CD14-positive monocyte (primary cell): ENCODE measurements at regions not wholly inside any gene's neighbourhood (a gene's known extent, or its start where the extent isn't known, plus 50 kb on each side); places are given as distances from the start of the nearest gene placed in this dataset.

ENCODE experiments used
- DNase-seq, 3 donors: peaks; one replicate each; pipeline ENCODE4 v3.0.0-alpha.2; 2011 to 2022
- H2AFZ ChIP-seq: 2 replicates; pipeline ENCODE4 v1.6.0; 2012; ENCODE audit warnings: mild to moderate bottlenecking, low read depth, low read length, inconsistent platforms; ENCODE audit not compliant: insufficient read depth, poor library complexity, severe bottlenecking
- H3K27ac ChIP-seq, 2 donors: 1 replicate in 1 of 2; 2 replicates in 1 of 2; pipeline ENCODE4 v1.5.1; 2012 to 2013; ENCODE audit warnings: low read length in 2 of 2, control low read depth in 1 of 2, inconsistent platforms in 1 of 2, low read depth in 1 of 2, mild to moderate bottlenecking in 1 of 2
- H3K27me3 ChIP-seq, 2 donors: one replicate each; pipeline versions ENCODE4 v1.6.0 to v1.6.1; 2011 to 2013; ENCODE audit warnings: low read length in 2 of 2; ENCODE audit not compliant: control insufficient read depth in 2 of 2, insufficient read depth in 2 of 2
- H3K36me3 ChIP-seq, 2 donors: replicated peaks in 1 of 2; 1 replicate in 1 of 2; 2 replicates in 1 of 2; pipeline versions ENCODE4 v1.5.1 to v1.6.1; 2012 to 2013; ENCODE audit warnings: low read length in 2 of 2, control low read depth in 1 of 2, inconsistent platforms in 1 of 2, mild to moderate bottlenecking in 1 of 2; ENCODE audit not compliant: insufficient read depth in 2 of 2, control insufficient read depth in 1 of 2
- H3K4me1 ChIP-seq, 2 donors: 1 replicate in 1 of 2; 2 replicates in 1 of 2; pipeline versions ENCODE4 v1.5.1 to v1.6.1; 2012 to 2013; ENCODE audit warnings: low read length in 2 of 2, control low read depth in 1 of 2, inconsistent platforms in 1 of 2, mild to moderate bottlenecking in 1 of 2, moderate library complexity in 1 of 2; ENCODE audit not compliant: insufficient read depth in 2 of 2, control insufficient read depth in 1 of 2
- H3K4me2 ChIP-seq: replicated peaks from 2 replicates; pipeline ENCODE3; 2012; ENCODE audit warnings: low read length, moderate library complexity, mild to moderate bottlenecking; ENCODE audit not compliant: poor library complexity, severe bottlenecking; ENCODE audit errors: extremely low read depth
- H3K4me3 ChIP-seq, 3 experiments: fragments of 200-600 bp in 1 of 3; sonication (generic) in 1 of 3; replicated peaks in 1 of 3; 1 replicate in 2 of 3; 2 replicates in 1 of 3; pipeline ENCODE4 v1.5.1; 2011 to 2013; ENCODE audit warnings: low read length in 3 of 3, mild to moderate bottlenecking in 3 of 3, control low read depth in 2 of 3, low read depth in 2 of 3, inconsistent platforms in 1 of 3, moderate library complexity in 1 of 3
- H3K79me2 ChIP-seq: 2 replicates; pipeline ENCODE4 v1.6.0; 2012; ENCODE audit warnings: mild to moderate bottlenecking, control low read depth, inconsistent platforms, low read length, moderate library complexity; ENCODE audit not compliant: insufficient read depth
- H3K9ac ChIP-seq: 2 replicates; pipeline ENCODE4 v1.6.0; 2017; ENCODE audit warnings: low read length, mild to moderate bottlenecking; ENCODE audit not compliant: insufficient read depth, poor library complexity, severe bottlenecking
- H3K9me3 ChIP-seq, 2 donors: replicated peaks in 1 of 2; 1 replicate in 1 of 2; 2 replicates in 1 of 2; pipeline versions ENCODE4 v1.5.1 to v1.6.1; 2012 to 2013; ENCODE audit warnings: low read length in 2 of 2, control low read depth in 1 of 2; ENCODE audit not compliant: control insufficient read depth in 1 of 2, insufficient read depth in 1 of 2
- H4K20me1 ChIP-seq: 2 replicates; pipeline ENCODE4 v1.6.0; 2012; ENCODE audit warnings: mild to moderate bottlenecking, low read length, control low read depth, moderate library complexity; ENCODE audit not compliant: insufficient read depth
- H3K27ac Mint-ChIP-seq, 7 donors: one replicate each; pipeline ENCODE4 v1.8.0; 2020; ENCODE audit warnings: mild to moderate bottlenecking in 7 of 7, mixed read lengths in 7 of 7, moderate library complexity in 6 of 7, inconsistent platforms in 2 of 7
- H3K27me3 Mint-ChIP-seq, 3 donors: one replicate each; pipeline ENCODE4 v1.8.0; 2021 to 2022; ENCODE audit warnings: low read depth in 3 of 3, mild to moderate bottlenecking in 3 of 3, mixed read lengths in 3 of 3, moderate library complexity in 3 of 3, inconsistent platforms in 1 of 3
- H3K36me3 Mint-ChIP-seq, 2 donors: one replicate each; pipeline ENCODE4 v1.8.0; 2020; ENCODE audit warnings: mixed read lengths in 2 of 2, inconsistent platforms in 1 of 2, mild to moderate bottlenecking in 1 of 2
- H3K4me1 Mint-ChIP-seq: one replicate; pipeline ENCODE4 v1.8.0; 2020; ENCODE audit warnings: mild to moderate bottlenecking, mixed read lengths
- H3K4me3 Mint-ChIP-seq, 2 donors: one replicate each; pipeline ENCODE4 v1.8.0; 2020; ENCODE audit warnings: mild to moderate bottlenecking in 2 of 2, mixed read lengths in 2 of 2, moderate library complexity in 1 of 2
- H3K9me3 Mint-ChIP-seq, 7 donors: one replicate each; pipeline ENCODE4 v1.8.0; 2020 to 2022; ENCODE audit warnings: mixed read lengths in 7 of 7, mild to moderate bottlenecking in 6 of 7, moderate library complexity in 6 of 7, inconsistent platforms in 2 of 7
- WGBS: methylation state at CpG from one replicate; pipeline ENCODE4 v1.1.5; 2013; ENCODE audit warnings: missing lambda C conversion rate; ENCODE audit not compliant: insufficient coverage; 5-methylcytosine and 5-hydroxymethylcytosine counted together
- intact Hi-C, 2 donors: fragments of 100-400 bp; cut with micrococcal nuclease; formaldehyde crosslinking; loops; one replicate each; pipeline versions ENCODE4 v1.15.0 to v1.15.1; 2023
- TF ChIP-seq, protein P1 (sequence below): fragments of 200-600 bp; IDR thresholded peaks from one replicate; pipeline ENCODE4 v1.8.0; 2022; ENCODE audit warnings: antibody characterized with exemption, mild to moderate bottlenecking

DNA sequence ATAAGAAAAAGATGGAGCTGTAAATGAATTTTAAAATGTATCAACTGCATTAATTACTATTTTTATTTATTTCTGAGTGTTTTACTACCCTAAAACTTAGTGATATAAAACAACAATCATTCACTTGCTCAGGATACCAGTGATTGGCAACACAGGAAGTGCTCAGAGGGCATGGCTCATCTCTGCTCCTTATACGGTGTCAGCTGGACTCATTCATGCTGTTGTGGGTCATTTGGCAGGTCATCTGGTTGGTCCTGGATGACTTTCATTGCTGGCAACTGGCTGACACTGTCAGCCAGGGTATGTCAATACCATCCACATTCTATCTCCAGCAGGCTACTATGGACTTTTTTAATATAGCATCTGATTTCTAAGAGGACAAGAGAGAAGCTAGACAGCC, 689.6 kb upstream of the NECTIN3 start:
- Histone ChIP-seq H4K20me1 (no peaks in the 10 kb centered on the region), H3K79me2 (no peaks in the 10 kb centered on the region), H3K27ac (no peak overlapping the region), H3K9me3 (no peaks in the 10 kb centered on the region), H3K36me3 (no peaks in the 10 kb centered on the region), H3K9ac (no peak overlapping the region), H3K4me3 (no peak overlapping the region), H3K4me2 (no peak overlapping the region), H3K27me3 (no peaks in the 10 kb centered on the region), H2AFZ (no peak overlapping the region), H3K4me1 (no peaks in the 10 kb centered on the region)
- H3K4me3 Mint-ChIP-seq, result no peak overlapping the region
- no peaks in the 10 kb centered on the region for H3K4me1 Mint-ChIP-seq
- no peaks in the 10 kb centered on the region for H3K36me3 Mint-ChIP-seq
- TF ChIP-seq, protein P1, sequence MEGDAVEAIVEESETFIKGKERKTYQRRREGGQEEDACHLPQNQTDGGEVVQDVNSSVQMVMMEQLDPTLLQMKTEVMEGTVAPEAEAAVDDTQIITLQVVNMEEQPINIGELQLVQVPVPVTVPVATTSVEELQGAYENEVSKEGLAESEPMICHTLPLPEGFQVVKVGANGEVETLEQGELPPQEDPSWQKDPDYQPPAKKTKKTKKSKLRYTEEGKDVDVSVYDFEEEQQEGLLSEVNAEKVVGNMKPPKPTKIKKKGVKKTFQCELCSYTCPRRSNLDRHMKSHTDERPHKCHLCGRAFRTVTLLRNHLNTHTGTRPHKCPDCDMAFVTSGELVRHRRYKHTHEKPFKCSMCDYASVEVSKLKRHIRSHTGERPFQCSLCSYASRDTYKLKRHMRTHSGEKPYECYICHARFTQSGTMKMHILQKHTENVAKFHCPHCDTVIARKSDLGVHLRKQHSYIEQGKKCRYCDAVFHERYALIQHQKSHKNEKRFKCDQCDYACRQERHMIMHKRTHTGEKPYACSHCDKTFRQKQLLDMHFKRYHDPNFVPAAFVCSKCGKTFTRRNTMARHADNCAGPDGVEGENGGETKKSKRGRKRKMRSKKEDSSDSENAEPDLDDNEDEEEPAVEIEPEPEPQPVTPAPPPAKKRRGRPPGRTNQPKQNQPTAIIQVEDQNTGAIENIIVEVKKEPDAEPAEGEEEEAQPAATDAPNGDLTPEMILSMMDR, result no peak
- intact Hi-C loops, result no loop called here
- whole genome bisulfite sequencing, result 67% methylated on average over 1 of the region's 1 CpG
- no peak for DNase-seq
- H3K27ac Mint-ChIP-seq, result no peak overlapping the region
- H3K27me3 Mint-ChIP-seq, result no peaks in the 10 kb centered on the region
- peaks cover 0 to 2% (median 0%) of the 10 kb centered on the region in 7 donors for H3K9me3 Mint-ChIP-seq

DNA sequence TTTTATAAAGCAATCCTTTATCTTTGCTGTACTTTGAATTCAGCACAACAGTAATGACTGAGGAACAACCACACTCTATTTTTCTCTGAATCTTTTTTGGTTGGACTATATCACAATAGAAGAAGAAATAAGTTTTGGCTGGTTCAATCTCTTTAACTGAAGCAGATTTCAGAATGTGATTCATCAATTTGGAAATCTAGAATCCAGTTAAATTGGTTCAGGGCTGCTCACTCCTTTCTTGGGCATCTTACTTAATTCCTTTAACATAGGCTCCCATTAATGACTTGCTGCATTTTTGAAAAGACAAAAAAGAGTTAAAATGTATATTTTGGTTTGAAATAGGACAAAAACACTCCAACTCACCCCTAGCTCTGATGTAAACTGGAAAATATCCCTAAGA, 688.3 kb upstream of the NECTIN3 start:
- no peak overlapping the region for H3K4me2 ChIP-seq
- no peaks in the 10 kb centered on the region for H3K27me3 ChIP-seq
- no peak overlapping the region for H2AFZ ChIP-seq
- H4K20me1 ChIP-seq, result no peaks in the 10 kb centered on the region
- H3K9ac ChIP-seq, result no peak overlapping the region
- no peaks in the 10 kb centered on the region for H3K4me1 Mint-ChIP-seq
- no peak for DNase-seq
- no peaks in the 10 kb centered on the region for H3K36me3 ChIP-seq
- H3K4me3 Mint-ChIP-seq, result no peak overlapping the region
- no peak overlapping the region for H3K27ac ChIP-seq
- H3K27me3 Mint-ChIP-seq, result no peaks in the 10 kb centered on the region
- H3K4me1 ChIP-seq, result no peaks in the 10 kb centered on the region
- H3K36me3 Mint-ChIP-seq, result no peaks in the 10 kb centered on the region
- no peaks in the 10 kb centered on the region for H3K9me3 ChIP-seq
- TF ChIP-seq, protein P1, result no peak
- intact Hi-C loops, result no loop called here
- H3K4me3 ChIP-seq, result no peak overlapping the region
- peaks cover 0 to 2% (median 0%) of the 10 kb centered on the region in 7 donors for H3K9me3 Mint-ChIP-seq
- no peaks in the 10 kb centered on the region for H3K79me2 ChIP-seq
- no peak overlapping the region for H3K27ac Mint-ChIP-seq
